H1 (cell line): ENCODE measurements at regions not wholly inside any gene's neighbourhood (a gene's known extent, or its start where the extent isn't known, plus 50 kb on each side); places are given as distances from the start of the nearest gene placed in this dataset.

Experiments used
- CTCF ChIA-PET: fragments of 300-600 bp; sonication (Branson Sonifier 250); formaldehyde crosslinking; loops from one replicate; lab custom pipeline; 2021; ENCODE audit not compliant: partially characterized antibody; lab: Charles Lee
- POLR2A ChIA-PET: fragments of 300-600 bp; sonication (Branson Sonifier 250); formaldehyde crosslinking; loops from one replicate; lab custom pipeline; 2021; ENCODE audit warnings: inconsistent platforms; ENCODE audit not compliant: partially characterized antibody; lab: Charles Lee
- DNase-seq, 2 experiments: peaks; one replicate each; pipeline versions ENCODE4 v3.0.0 to v3.0.0-alpha.2; 2010 to 2022; ENCODE audit warnings: low spot score in 2 of 2, low read depth in 1 of 2, mixed read lengths in 1 of 2
- FAIRE-seq: peaks from 2 replicates; lab custom pipeline; 2011; peaks lifted over from hg19 to GRCh38; lab: Jason Lieb, UNC
- H2AFZ ChIP-seq: 2 replicates; pipeline ENCODE4 v1.8.1; 2012; ENCODE audit warnings: low read length, inconsistent platforms
- H2AK5ac ChIP-seq: 2 replicates; pipeline ENCODE4 v1.6.1; 2013; ENCODE audit warnings: low read depth, low read length
- H2BK120ac ChIP-seq: replicated peaks from 2 replicates; pipeline ENCODE3; 2013; ENCODE audit warnings: low read depth, low read length, inconsistent platforms
- H2BK12ac ChIP-seq: 2 replicates; pipeline ENCODE4 v1.6.1; 2013; ENCODE audit warnings: low read depth, low read length
- H2BK15ac ChIP-seq: 2 replicates; pipeline ENCODE4 v1.6.1; 2013; ENCODE audit warnings: low read length
- H2BK20ac ChIP-seq: 2 replicates; pipeline ENCODE4 v1.6.1; 2013; ENCODE audit warnings: low read length
- H2BK5ac ChIP-seq: 2 replicates; pipeline ENCODE4 v1.6.1; 2013; ENCODE audit warnings: low read depth, low read length
- H3K14ac ChIP-seq: 2 replicates; pipeline ENCODE4 v1.6.1; 2013; ENCODE audit warnings: inconsistent platforms; ENCODE audit not compliant: insufficient read length
- H3K18ac ChIP-seq: 2 replicates; pipeline ENCODE4 v1.6.1; 2013; ENCODE audit warnings: low read length; ENCODE audit errors: extremely low read depth
- H3K23ac ChIP-seq: 2 replicates; pipeline ENCODE4 v1.6.1; 2013; ENCODE audit warnings: inconsistent platforms; ENCODE audit not compliant: insufficient read length
- H3K23me2 ChIP-seq: 2 replicates; pipeline ENCODE4 v1.6.1; 2013; ENCODE audit warnings: low read depth, low read length
- H3K27ac ChIP-seq: 2 replicates; pipeline ENCODE4 v1.6.1; 2011; ENCODE audit warnings: low read depth, low read length, inconsistent platforms
- H3K27me3 ChIP-seq, 4 experiments: replicated peaks in 1 of 4; 1 replicate in 1 of 4; 2 replicates in 3 of 4; pipeline versions ENCODE4 v1.6.1 to v1.8.1; 2011 to 2013; ENCODE audit warnings: low read length in 3 of 4, mild to moderate bottlenecking in 3 of 4, inconsistent platforms in 2 of 4, mixed read lengths in 2 of 4, moderate library complexity in 1 of 4; ENCODE audit not compliant: control insufficient read depth in 3 of 4, insufficient read depth in 3 of 4; ENCODE audit errors: extremely low read depth in 1 of 4
- H3K36me3 ChIP-seq, 4 experiments: 2 replicates each; pipeline versions ENCODE4 v1.6.1 to v1.8.1; 2011 to 2013; ENCODE audit warnings: mild to moderate bottlenecking in 4 of 4, low read length in 3 of 4, moderate library complexity in 2 of 4, control low read depth in 1 of 4, inconsistent platforms in 1 of 4; ENCODE audit not compliant: insufficient read depth in 4 of 4, control insufficient read depth in 2 of 4
- H3K4ac ChIP-seq: replicated peaks from 2 replicates; pipeline ENCODE3; 2013; ENCODE audit warnings: low read length, low read depth, mixed read lengths, inconsistent platforms; ENCODE audit not compliant: insufficient read length
- H3K4me1 ChIP-seq, 4 experiments: replicated peaks in 1 of 4; 1 replicate in 1 of 4; 2 replicates in 3 of 4; pipeline versions ENCODE4 v1.6.1 to v1.8.1; 2011 to 2013; ENCODE audit warnings: low read length in 3 of 4, inconsistent platforms in 2 of 4, mixed read lengths in 1 of 4; ENCODE audit not compliant: insufficient read depth in 4 of 4, control insufficient read depth in 3 of 4
- H3K4me2 ChIP-seq, 2 experiments: 2 replicates each; pipeline versions ENCODE4 v1.6.1 to v1.8.1; 2011 to 2013; ENCODE audit warnings: low read depth in 2 of 2, low read length in 2 of 2, control low read depth in 1 of 2, inconsistent platforms in 1 of 2, mild to moderate bottlenecking in 1 of 2; ENCODE audit not compliant: insufficient read depth in 1 of 2
- H3K4me3 ChIP-seq, 4 experiments: fragments of 200-600, 300-600 bp in 1 of 4; sonication (generic), shearing (Covaris generic), sonication (Bioruptor Twin) in 1 of 4; 2 replicates each; pipeline versions ENCODE4 v1.5.1 to v1.8.1; 2011 to 2016; ENCODE audit warnings: low read length in 4 of 4, low read depth in 3 of 4, control low read depth in 2 of 4, inconsistent platforms in 2 of 4, mild to moderate bottlenecking in 2 of 4, mixed read lengths in 1 of 4, moderate library complexity in 1 of 4; ENCODE audit not compliant: insufficient read depth in 2 of 4; ENCODE audit errors: extremely low read depth in 1 of 4
- H3K56ac ChIP-seq: replicated peaks from 2 replicates; pipeline ENCODE3; 2013; ENCODE audit warnings: low read depth, mild to moderate bottlenecking, mixed read lengths, low read length, inconsistent platforms; ENCODE audit not compliant: insufficient read length
- H3K79me1 ChIP-seq: 2 replicates; pipeline ENCODE4 v1.6.1; 2013; ENCODE audit warnings: low read depth, low read length, control low read depth
- H3K79me2 ChIP-seq, 2 experiments: 2 replicates each; pipeline versions ENCODE4 v1.6.1 to v1.8.1; 2012 to 2013; ENCODE audit warnings: low read length in 2 of 2, mild to moderate bottlenecking in 2 of 2, inconsistent platforms in 1 of 2; ENCODE audit not compliant: insufficient read depth in 2 of 2, control insufficient read depth in 1 of 2
- H3K9ac ChIP-seq, 4 experiments: replicated peaks in 1 of 4; 1 replicate in 1 of 4; 2 replicates in 3 of 4; pipeline versions ENCODE4 v1.6.1 to v1.8.1; 2011 to 2013; ENCODE audit warnings: low read depth in 3 of 4, low read length in 3 of 4, control low read depth in 2 of 4, mild to moderate bottlenecking in 2 of 4, moderate library complexity in 2 of 4, inconsistent platforms in 1 of 4; ENCODE audit errors: extremely low read depth in 1 of 4
- H3K9me3 ChIP-seq, 2 experiments: 2 replicates each; pipeline versions ENCODE4 v1.6.1 to v1.8.1; 2012 to 2013; ENCODE audit warnings: mild to moderate bottlenecking in 2 of 2, moderate library complexity in 2 of 2, control low read depth in 1 of 2, inconsistent platforms in 1 of 2, low read depth in 1 of 2, low read length in 1 of 2, mixed read lengths in 1 of 2; ENCODE audit not compliant: insufficient read depth in 2 of 2
- H4K20me1 ChIP-seq, 2 experiments: replicated peaks in 1 of 2; 2 replicates each; pipeline versions ENCODE3 to v1.8.1; 2011 to 2013; ENCODE audit warnings: inconsistent platforms in 2 of 2, low read length in 2 of 2, mild to moderate bottlenecking in 1 of 2; ENCODE audit not compliant: insufficient read depth in 2 of 2, control insufficient read depth in 1 of 2
- H4K5ac ChIP-seq: 2 replicates; pipeline ENCODE4 v1.6.1; 2013; ENCODE audit warnings: low read length, low read depth, mixed read lengths, inconsistent platforms; ENCODE audit not compliant: insufficient read length
- H4K8ac ChIP-seq: 2 replicates; pipeline ENCODE4 v1.8.0; 2013; ENCODE audit warnings: mild to moderate bottlenecking, moderate library complexity, low read length, inconsistent platforms; ENCODE audit not compliant: insufficient read depth; ENCODE audit errors: extremely low read depth
- H4K91ac ChIP-seq: replicated peaks from 2 replicates; pipeline ENCODE3; 2013; ENCODE audit warnings: low read length, mixed read lengths, inconsistent platforms; ENCODE audit not compliant: insufficient read length
- CEBPB ChIP-seq: IDR thresholded peaks from 2 replicates; pipeline ENCODE4 v1.6.1; 2012; ENCODE audit warnings: low read depth, low read length
- EZH2 ChIP-seq: fragments of 200-600 bp; sonication (generic); IDR thresholded peaks from 2 replicates; pipeline ENCODE4 v1.7.1; 2012; ENCODE audit warnings: low read depth, mild to moderate bottlenecking, moderate library complexity, low read length, inconsistent platforms; ENCODE audit not compliant: severe bottlenecking
- POLR2AphosphoS5 ChIP-seq: IDR thresholded peaks from 2 replicates; pipeline ENCODE4 v1.6.1; 2011; ENCODE audit warnings: low read depth, low read length
- RFX5 ChIP-seq: IDR thresholded peaks from 2 replicates; pipeline ENCODE4 v1.6.1; 2011; ENCODE audit warnings: low read depth, low read length, improper control_type of control experiment, borderline replicate concordance
- TAF1 ChIP-seq: IDR thresholded peaks from 2 replicates; pipeline ENCODE4 v1.6.1; 2011; ENCODE audit warnings: mild to moderate bottlenecking, low read depth, low read length
- TCF12 ChIP-seq: IDR thresholded peaks from 2 replicates; pipeline ENCODE4 v1.6.1; 2011; ENCODE audit warnings: low read depth, mild to moderate bottlenecking, low read length
- ZNF274 ChIP-seq: IDR thresholded peaks from 2 replicates; pipeline ENCODE4 v1.7.0; 2012; ENCODE audit warnings: low read length, borderline replicate concordance; ENCODE audit errors: extremely low read depth
- WGBS, 2 experiments: shearing (Covaris generic) in 1 of 2; methylation state at CpG; one replicate each; pipeline versions ENCODE4 v1.1.6 to v1.1.7; 2013 to 2015; ENCODE audit warnings: low lambda C conversion rate in 2 of 2, mixed read lengths in 2 of 2, inconsistent platforms in 1 of 2, low coverage in 1 of 2, missing lambda C conversion rate in 1 of 2; ENCODE audit not compliant: insufficient replicate concordance in 2 of 2, insufficient coverage in 1 of 2, insufficient read length in 1 of 2; ENCODE audit errors: extremely low coverage in 1 of 2, missing lambda C conversion rate in 1 of 2; 5-methylcytosine and 5-hydroxymethylcytosine counted together

GRCh38 chr6:14288910-14289309, 171.3 kb downstream of the CD83 start:
- Histone ChIP-seq H3K9ac (no peak overlapping the region), H3K4ac (no peak overlapping the region), H3K9me3 (no peaks in the 10 kb centered on the region), H3K4me3 (no peak overlapping the region), H2BK20ac (no peak overlapping the region), H3K79me2 (no peaks in the 10 kb centered on the region), H2AK5ac (no peak overlapping the region), H3K79me1 (no peaks in the 10 kb centered on the region; the same call in 1 of the 2 replicates), H2BK120ac (no peak overlapping the region), H4K8ac (no peak overlapping the region), H3K27ac (no peak overlapping the region), H3K14ac (no peak overlapping the region), H3K4me1 (peaks cover 3 to 10% (median 9%) of the 10 kb centered on the region in 4 experiments; a peak in 6 of 7 replicates), H2BK5ac (no peak overlapping the region), H4K5ac (no peak overlapping the region), H3K18ac (no peak overlapping the region), H2BK15ac (no peak overlapping the region), H3K56ac (no peak overlapping the region), H4K91ac (no peak overlapping the region), H3K36me3 (peaks cover 0 to 22% (median 0%) of the 10 kb centered on the region in 4 experiments; a peak in 1 of 8 replicates), H3K4me2 (no peak overlapping the region), H3K27me3 (no peaks in the 10 kb centered on the region; a peak in 1 of 7 replicates), H2AFZ (no peak overlapping the region), H2BK12ac (no peak overlapping the region), H3K23ac (no peak overlapping the region), H4K20me1 (no peaks in the 10 kb centered on the region), H3K23me2 (peaks cover 2% of the 10 kb centered on the region; the same call in 1 of the 2 replicates)
- FAIRE-seq (no peak), DNase-seq (no peak)
- 92% methylated on average over 3 of the region's 3 CpGs; no CpG with 5 or more reads in 1 of the 2 experiments for WGBS, 2 experiments
- CTCF ChIA-PET = interaction anchor here (1.0 to 2.0 kb wide), 3 partner anchors 10 to 24 kb away, joined by 3 to 4 read pairs (median 4); no protein-coding TSS in a partner anchor
- POLR2A ChIA-PET = interaction anchor here (1.5 to 2.3 kb wide), 3 partner anchors 8 to 16 kb away, joined by 4 to 7 read pairs (median 5); no protein-coding TSS in a partner anchor
- TF ChIP-seq ZNF274 (no peak), TAF1 (no peak), TCF12 (no peak), CEBPB (no peak), RFX5 (no peak), POLR2AphosphoS5 (no peak), EZH2 (no peak)
